ENCODE measurements at regions not wholly inside any gene's neighbourhood (a gene's known extent, or its start where the extent isn't known, plus 50 kb on each side); places are given as distances from the start of the nearest gene placed in this dataset.
"Not testable (repeated sequence)": the region's sequence is repeated elsewhere in the genome, so short reads cannot be mapped to it uniquely, and the experiment has no call there.

GRCh38 chr3:27641888-27642601 lies 80.1 kb downstream of the EOMES start:
- Histone ChIP-seq H3K9me3 (ENCODE audit: low read length) (no peaks in the 10 kb centered on the region), H3K4me3 (ENCODE audit: low read length) (no peak overlapping the region), H2AFZ (ENCODE audit: low read depth, low read length) (no peak overlapping the region), H3K27me3 (ENCODE audit: insufficient read depth, low read length) (no peaks in the 10 kb centered on the region), H3K36me3 (ENCODE audit: insufficient read depth, low read length) (no peaks in the 10 kb centered on the region), H3K4me1 (ENCODE audit: insufficient read depth, low read length) (no peaks in the 10 kb centered on the region)

- H2AFZ ChIP-seq (ENCODE audit: low read depth, low read length): no peak overlapping the region
- no peaks in the 10 kb centered on the region for H3K9me3 ChIP-seq (ENCODE audit: low read length)
- no peaks in the 10 kb centered on the region for H3K36me3 ChIP-seq (ENCODE audit: insufficient read depth, low read length)
- no peak overlapping the region for H3K4me3 ChIP-seq (ENCODE audit: low read length)
- no peaks in the 10 kb centered on the region for H3K27me3 ChIP-seq (ENCODE audit: insufficient read depth, low read length)
- H3K4me1 ChIP-seq (ENCODE audit: insufficient read depth, low read length): no peaks in the 10 kb centered on the region
These were observed 80.8 kb downstream of the EOMES start for GRCh38 chr3:27641271-27641800.

- Histone ChIP-seq H3K4me3 (ENCODE audit: low read length) (no peak overlapping the region), H2AFZ (ENCODE audit: low read depth, low read length) (no peak overlapping the region), H3K9me3 (ENCODE audit: low read length) (no peaks in the 10 kb centered on the region), H3K36me3 (ENCODE audit: insufficient read depth, low read length) (no peaks in the 10 kb centered on the region), H3K27me3 (ENCODE audit: insufficient read depth, low read length) (no peaks in the 10 kb centered on the region), H3K4me1 (ENCODE audit: insufficient read depth, low read length) (no peaks in the 10 kb centered on the region)
These were observed 82.9 kb downstream of the EOMES start for GRCh38 chr3:27639271-27639670.

GRCh38 chr3:27638594-27638993 lies 83.5 kb downstream of the EOMES start:
- Histone ChIP-seq H3K36me3 (ENCODE audit: insufficient read depth, low read length) (no peaks in the 10 kb centered on the region), H3K4me1 (ENCODE audit: insufficient read depth, low read length) (no peaks in the 10 kb centered on the region), H3K9me3 (ENCODE audit: low read length) (no peaks in the 10 kb centered on the region), H3K4me3 (ENCODE audit: low read length) (no peak overlapping the region), H3K27me3 (ENCODE audit: insufficient read depth, low read length) (no peaks in the 10 kb centered on the region), H2AFZ (ENCODE audit: low read depth, low read length) (no peak overlapping the region)

GRCh38 chr3:27637346-27637995 lies 84.7 kb downstream of the EOMES start:
- Histone ChIP-seq H3K9me3 (ENCODE audit: low read length) (no peaks in the 10 kb centered on the region), H3K4me3 (ENCODE audit: low read length) (no peak overlapping the region), H3K27me3 (ENCODE audit: insufficient read depth, low read length) (no peaks in the 10 kb centered on the region), H2AFZ (ENCODE audit: low read depth, low read length) (no peak overlapping the region), H3K36me3 (ENCODE audit: insufficient read depth, low read length) (no peaks in the 10 kb centered on the region), H3K4me1 (ENCODE audit: insufficient read depth, low read length) (no peaks in the 10 kb centered on the region)

GRCh38 chr3:27635006-27635405 lies 87.1 kb downstream of the EOMES start:
- H3K27me3 ChIP-seq (ENCODE audit: insufficient read depth, low read length); H3K36me3 ChIP-seq (ENCODE audit: insufficient read depth, low read length); H3K4me3 ChIP-seq (ENCODE audit: low read length); H3K4me1 ChIP-seq (ENCODE audit: insufficient read depth, low read length); H2AFZ ChIP-seq (ENCODE audit: low read depth, low read length); H3K9me3 ChIP-seq (ENCODE audit: low read length): not testable (repeated sequence)

GRCh38 chr3:27633224-27633545 lies 88.9 kb downstream of the EOMES start:
- no peaks in the 10 kb centered on the region for H3K4me1 ChIP-seq (ENCODE audit: insufficient read depth, low read length)
- no peaks in the 10 kb centered on the region for H3K36me3 ChIP-seq (ENCODE audit: insufficient read depth, low read length)
- no peak overlapping the region for H2AFZ ChIP-seq (ENCODE audit: low read depth, low read length)
- no peaks in the 10 kb centered on the region for H3K27me3 ChIP-seq (ENCODE audit: insufficient read depth, low read length)
- H3K9me3 ChIP-seq (ENCODE audit: low read length): no peaks in the 10 kb centered on the region
- no peak overlapping the region for H3K4me3 ChIP-seq (ENCODE audit: low read length)

- Histone ChIP-seq H3K4me3 (ENCODE audit: low read length) (no peak overlapping the region), H3K27me3 (ENCODE audit: insufficient read depth, low read length) (no peaks in the 10 kb centered on the region)
These were observed 89.5 kb downstream of the EOMES start for GRCh38 chr3:27632431-27633223.

GRCh38 chr3:27630885-27631284 lies 91.2 kb downstream of the EOMES start:
- Histone ChIP-seq H3K4me3 (ENCODE audit: low read length) (no peak overlapping the region), H2AFZ (ENCODE audit: low read depth, low read length) (no peak overlapping the region), H3K27me3 (ENCODE audit: insufficient read depth, low read length) (no peaks in the 10 kb centered on the region), H3K4me1 (ENCODE audit: insufficient read depth, low read length) (no peaks in the 10 kb centered on the region), H3K36me3 (ENCODE audit: insufficient read depth, low read length) (no peaks in the 10 kb centered on the region), H3K9me3 (ENCODE audit: low read length) (no peaks in the 10 kb centered on the region)

More at GRCh38 chr3:27632431-27633223, 89.5 kb downstream of the EOMES start:
- Histone ChIP-seq H3K9me3 (ENCODE audit: low read length) (no peaks in the 10 kb centered on the region), H2AFZ (ENCODE audit: low read depth, low read length) (no peak overlapping the region), H3K4me1 (ENCODE audit: insufficient read depth, low read length) (no peaks in the 10 kb centered on the region), H3K36me3 (ENCODE audit: insufficient read depth, low read length) (no peaks in the 10 kb centered on the region)

- no peak overlapping the region for H2AFZ ChIP-seq (ENCODE audit: low read depth, low read length)
- no peaks in the 10 kb centered on the region for H3K36me3 ChIP-seq (ENCODE audit: insufficient read depth, low read length)
- H3K27me3 ChIP-seq (ENCODE audit: insufficient read depth, low read length): no peaks in the 10 kb centered on the region
- H3K4me1 ChIP-seq (ENCODE audit: insufficient read depth, low read length): no peaks in the 10 kb centered on the region
- no peak overlapping the region for H3K4me3 ChIP-seq (ENCODE audit: low read length)
- H3K9me3 ChIP-seq (ENCODE audit: low read length): no peaks in the 10 kb centered on the region
These were observed 92.8 kb downstream of the EOMES start for GRCh38 chr3:27629366-27629765.

- Histone ChIP-seq H3K4me3 (ENCODE audit: low read length) (no peak overlapping the region), H3K36me3 (ENCODE audit: insufficient read depth, low read length) (no peaks in the 10 kb centered on the region), H2AFZ (ENCODE audit: low read depth, low read length) (no peak overlapping the region), H3K27me3 (ENCODE audit: insufficient read depth, low read length) (no peaks in the 10 kb centered on the region), H3K9me3 (ENCODE audit: low read length) (no peaks in the 10 kb centered on the region), H3K4me1 (ENCODE audit: insufficient read depth, low read length) (no peaks in the 10 kb centered on the region)
These were observed 93.9 kb downstream of the EOMES start for GRCh38 chr3:27628026-27628750.

GRCh38 chr3:27626596-27627118 lies 95.5 kb downstream of the EOMES start:
- H3K27me3 ChIP-seq (ENCODE audit: insufficient read depth, low read length): no peaks in the 10 kb centered on the region
- no peaks in the 10 kb centered on the region for H3K36me3 ChIP-seq (ENCODE audit: insufficient read depth, low read length)
- H3K9me3 ChIP-seq (ENCODE audit: low read length): no peaks in the 10 kb centered on the region
- no peak overlapping the region for H2AFZ ChIP-seq (ENCODE audit: low read depth, low read length)
- H3K4me1 ChIP-seq (ENCODE audit: insufficient read depth, low read length): no peaks in the 10 kb centered on the region
- H3K4me3 ChIP-seq (ENCODE audit: low read length): no peak overlapping the region
